ENCODE measurements at regions not wholly inside any gene's neighbourhood (a gene's known extent, or its start where the extent isn't known, plus 50 kb on each side); places are given as distances from the start of the nearest gene placed in this dataset.

- H4K20me1 ChIP-seq (replicated peaks; ENCODE audit: control insufficient read depth, extremely low read depth, insufficient read depth, low read length): no peaks in the 10 kb centered on the region
- FAIRE-seq (no peak), DNase-seq (ENCODE audit: low read depth, low spot score) (no peak)
- no peak overlapping the region for H3K4me3 ChIP-seq (replicated peaks in 1 of 3; ENCODE audit: insufficient read depth in 1 of 3, low read depth in 1 of 3, low read length in 3 of 3)
- H3K4me2 ChIP-seq (ENCODE audit: insufficient read depth, low read length): no peak overlapping the region
- POLR2A ChIA-PET: no interaction called here
- TF ChIP-seq EZH2 (IDR thresholded peaks at IDR 0.05; ENCODE audit: borderline replicate concordance, low read depth, low read length, severe bottlenecking) (no peak), FOS (IDR thresholded peaks at IDR 0.05; ENCODE audit: borderline replicate concordance, insufficient read depth, low read length) (no peak), GATA2 (IDR thresholded peaks at IDR 0.05; ENCODE audit: insufficient read depth, insufficient read length, low read depth, low read length) (no peak), POLR2A (IDR thresholded peaks at IDR 0.05; ENCODE audit: low read depth, low read length) (no peak), JUN (IDR thresholded peaks at IDR 0.05; ENCODE audit: borderline replicate concordance, insufficient read depth, insufficient read length, low read depth) (no peak), POLR2AphosphoS5 (IDR thresholded peaks at IDR 0.05; ENCODE audit: insufficient read depth, low read depth, low read length) (no peak), MYC (IDR thresholded peaks at IDR 0.05; ENCODE audit: low read depth, low read length) (no peak)
- TF ChIP-seq, protein P1, sequence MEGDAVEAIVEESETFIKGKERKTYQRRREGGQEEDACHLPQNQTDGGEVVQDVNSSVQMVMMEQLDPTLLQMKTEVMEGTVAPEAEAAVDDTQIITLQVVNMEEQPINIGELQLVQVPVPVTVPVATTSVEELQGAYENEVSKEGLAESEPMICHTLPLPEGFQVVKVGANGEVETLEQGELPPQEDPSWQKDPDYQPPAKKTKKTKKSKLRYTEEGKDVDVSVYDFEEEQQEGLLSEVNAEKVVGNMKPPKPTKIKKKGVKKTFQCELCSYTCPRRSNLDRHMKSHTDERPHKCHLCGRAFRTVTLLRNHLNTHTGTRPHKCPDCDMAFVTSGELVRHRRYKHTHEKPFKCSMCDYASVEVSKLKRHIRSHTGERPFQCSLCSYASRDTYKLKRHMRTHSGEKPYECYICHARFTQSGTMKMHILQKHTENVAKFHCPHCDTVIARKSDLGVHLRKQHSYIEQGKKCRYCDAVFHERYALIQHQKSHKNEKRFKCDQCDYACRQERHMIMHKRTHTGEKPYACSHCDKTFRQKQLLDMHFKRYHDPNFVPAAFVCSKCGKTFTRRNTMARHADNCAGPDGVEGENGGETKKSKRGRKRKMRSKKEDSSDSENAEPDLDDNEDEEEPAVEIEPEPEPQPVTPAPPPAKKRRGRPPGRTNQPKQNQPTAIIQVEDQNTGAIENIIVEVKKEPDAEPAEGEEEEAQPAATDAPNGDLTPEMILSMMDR (IDR thresholded peaks at IDR 0.05; ENCODE audit: extremely low read depth in 1 of 2, insufficient read depth in 1 of 2, low read depth in 1 of 2, low read length in 2 of 2): no peak
- TF ChIP-seq, protein P2, sequence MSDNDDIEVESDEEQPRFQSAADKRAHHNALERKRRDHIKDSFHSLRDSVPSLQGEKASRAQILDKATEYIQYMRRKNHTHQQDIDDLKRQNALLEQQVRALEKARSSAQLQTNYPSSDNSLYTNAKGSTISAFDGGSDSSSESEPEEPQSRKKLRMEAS (IDR thresholded peaks at IDR 0.05; ENCODE audit: insufficient read depth, insufficient read length): no peak
- H3K9me3 ChIP-seq (replicated peaks; ENCODE audit: control insufficient read depth, insufficient read depth, low read length): peaks cover 1% of the 10 kb centered on the region
- no peak overlapping the region for H3K27ac ChIP-seq (ENCODE audit: insufficient read depth, low read depth, low read length)
- no peaks in the 10 kb centered on the region for H3K9me1 ChIP-seq (replicated peaks; ENCODE audit: control insufficient read depth, extremely low read depth, insufficient read depth, low read length)
- no TSS peak for BruUV-seq (replicated peaks)
- no peaks in the 10 kb centered on the region for H3K79me2 ChIP-seq (ENCODE audit: control insufficient read depth, insufficient read depth, low read length)
- H3K4me1 ChIP-seq (ENCODE audit: control insufficient read depth, extremely low read depth, insufficient read depth, low read length): no peaks in the 10 kb centered on the region
- intact Hi-C loops (cut with micrococcal nuclease): no loop called here
- dilution Hi-C loops (cut with MboI; ENCODE audit: extremely low pct_ligation_motif_present, low sequenced_read_pairs): no loop called here
- H3K36me3 ChIP-seq (ENCODE audit: control insufficient read depth in 2 of 2, extremely low read depth in 1 of 2, insufficient read depth in 2 of 2, low read length in 2 of 2): no peaks in the 10 kb centered on the region
- CTCF ChIA-PET: no interaction called here
- no peak overlapping the region for H2AFZ ChIP-seq (ENCODE audit: low read depth, low read length)
- no peaks in the 10 kb centered on the region for H3K27me3 ChIP-seq (ENCODE audit: control insufficient read depth in 2 of 2, insufficient read depth in 2 of 2, low read length in 2 of 2)
- H3K9ac ChIP-seq (replicated peaks; ENCODE audit: extremely low read depth, insufficient read depth, low read length): no peak overlapping the region
These were observed 703.6 kb upstream of the SLC35B3 start for GRCh38 chr6:9138936-9139335.
